Activated gamma-delta T cell treated with Interleukin-2 at 50 U/mL for 16 hours (primary cell): ENCODE measurements at regions not wholly inside any gene's neighbourhood (a gene's known extent, or its start where the extent isn't known, plus 50 kb on each side); places are given as distances from the start of the nearest gene placed in this dataset.

Experiments used
- DNase-seq: peaks from one replicate; pipeline ENCODE4 v3.0.0-alpha.2; 2020

DNA sequence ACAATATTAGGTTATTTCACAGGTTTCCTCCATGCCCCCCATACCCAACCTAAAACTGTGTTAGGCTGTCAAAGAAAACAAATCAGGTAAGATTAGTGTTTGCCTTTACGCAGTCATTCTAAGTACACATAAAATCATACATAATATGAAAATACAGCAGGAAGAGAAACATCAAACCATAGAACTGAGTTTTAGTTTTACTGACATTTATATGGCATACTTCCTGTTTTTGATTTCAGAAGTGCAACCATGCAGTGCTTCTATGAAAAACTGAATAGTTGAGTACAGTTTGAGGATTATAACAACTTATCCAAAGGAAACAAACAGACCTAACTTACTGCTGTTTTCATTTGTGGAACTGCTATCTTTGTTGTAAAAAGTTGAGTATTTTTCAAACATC, 91.3 kb downstream of the KCNRG start:
- no peak for DNase-seq

DNA sequence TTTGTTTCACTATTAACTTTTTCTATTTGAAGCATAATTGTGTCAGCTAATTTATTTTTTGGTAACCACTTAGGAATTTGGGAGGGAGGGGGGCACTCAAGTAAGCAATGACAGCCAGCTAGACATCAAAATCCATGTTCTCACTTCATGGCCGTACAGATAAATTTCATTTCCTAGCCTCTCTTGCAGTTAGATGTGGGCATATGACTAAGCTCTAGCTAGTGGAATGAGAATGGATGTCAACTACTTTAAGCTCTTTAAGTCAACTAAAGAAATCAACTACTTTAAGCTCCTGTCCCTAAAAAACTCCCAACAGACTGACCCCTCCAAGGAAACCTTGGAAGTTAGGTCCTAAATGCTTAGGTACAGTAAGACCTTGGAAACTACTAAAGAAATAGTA, 92.0 kb downstream of the KCNRG start:
- DNase-seq, result no peak

DNA sequence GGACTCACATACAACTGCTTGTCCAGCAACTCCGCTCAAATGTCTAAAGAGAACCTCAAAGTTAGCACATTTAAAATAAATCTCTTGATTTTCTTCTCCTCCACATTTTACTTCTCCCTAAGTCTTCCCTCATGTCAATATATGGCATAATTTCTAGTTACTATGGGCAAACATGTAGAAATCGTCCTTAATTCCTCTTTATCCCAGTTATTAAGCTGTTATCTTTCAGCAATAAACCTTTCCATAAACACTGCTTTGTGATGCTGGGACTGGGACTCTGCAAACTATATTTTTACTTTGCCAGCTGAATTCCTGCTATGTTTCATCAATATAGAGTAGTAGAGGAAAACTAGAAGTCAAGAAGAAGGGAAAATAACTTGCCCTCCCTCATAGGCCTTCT, 99.7 kb downstream of the KCNRG start:
- DNase-seq, result no peak

DNA sequence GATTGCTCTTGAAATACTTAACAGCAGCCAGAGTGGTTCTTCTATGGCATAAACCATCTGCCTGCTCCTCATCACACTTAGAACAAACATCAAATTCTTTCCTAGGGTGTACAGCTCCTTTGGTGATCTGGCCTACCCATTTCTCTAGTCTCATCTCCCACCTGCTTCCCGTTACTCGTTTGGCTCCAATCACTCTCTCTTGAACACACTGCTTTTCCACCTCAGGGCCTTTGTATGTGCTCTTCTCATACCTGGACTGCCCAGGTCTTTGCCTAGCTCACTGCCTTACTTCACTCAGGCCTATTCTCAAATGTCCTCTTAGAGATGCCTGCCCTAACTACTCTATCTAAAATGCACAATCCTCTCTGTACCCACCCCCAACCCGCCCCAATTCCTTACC, 100.5 kb downstream of the KCNRG start:
- DNase-seq, result no peak

DNA sequence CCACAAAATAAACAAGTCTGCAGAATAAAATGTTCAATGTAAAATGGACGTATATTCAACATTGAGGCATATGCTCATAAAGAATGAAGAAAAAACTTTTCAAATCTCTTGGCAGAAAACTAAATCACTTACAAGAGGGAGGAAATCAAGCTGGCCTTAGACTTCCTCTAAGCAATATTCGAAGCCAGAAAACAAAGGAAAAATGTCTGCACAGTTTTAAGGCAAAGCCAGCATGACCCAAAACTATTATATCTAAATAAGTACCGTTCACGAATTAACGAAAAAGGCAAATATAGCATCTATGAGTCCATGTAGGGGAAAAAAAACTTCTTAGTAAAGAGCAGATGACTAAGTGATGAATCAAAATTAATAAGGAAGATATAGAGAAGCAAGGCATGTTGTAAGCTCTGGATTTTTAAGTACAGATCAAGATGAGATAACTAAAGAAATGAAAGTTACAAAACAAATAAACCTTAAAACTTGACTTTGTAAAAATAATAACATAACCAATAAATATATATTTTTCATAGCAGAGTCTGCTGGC, 101.3 kb downstream of the KCNRG start:
- no peak for DNase-seq

DNA sequence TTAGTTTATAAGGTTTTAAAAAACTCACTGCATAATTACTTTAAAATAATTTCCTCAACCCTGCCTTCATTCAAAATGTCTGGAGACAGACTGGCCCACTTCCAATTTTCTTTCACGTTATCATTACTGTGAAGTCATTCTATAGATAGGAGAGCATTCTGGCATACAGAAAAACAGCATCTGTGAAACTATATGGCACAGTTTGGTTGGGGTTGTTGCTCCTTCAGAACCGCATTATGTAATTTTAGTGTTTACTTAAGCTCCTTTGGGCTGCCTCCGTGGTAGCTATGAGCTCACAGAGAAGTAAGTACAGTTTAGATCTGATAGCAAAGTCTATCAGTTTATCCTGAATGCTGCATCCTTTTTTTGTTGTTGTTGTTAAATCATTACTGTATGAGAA, 104.3 kb downstream of the KCNRG start:
- no peak for DNase-seq

DNA sequence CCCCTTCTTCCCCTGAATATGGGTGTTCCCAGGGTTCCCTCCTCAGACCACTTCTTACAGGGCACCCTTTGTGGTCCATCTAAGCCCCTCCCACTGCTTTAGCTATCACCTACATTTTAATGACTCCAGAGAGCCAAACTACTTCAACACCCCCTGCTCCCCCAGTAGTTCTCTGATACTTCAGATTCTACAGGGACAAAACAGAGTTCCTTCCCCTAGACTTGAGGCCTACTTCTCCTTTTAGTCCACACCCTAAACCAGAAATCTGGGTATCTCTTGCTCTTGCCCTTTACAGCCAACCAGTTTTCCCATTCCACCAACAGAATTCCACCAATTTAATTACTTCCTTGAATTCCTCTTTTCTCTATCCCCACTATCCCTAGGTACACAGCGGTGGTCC, 107.2 kb downstream of the KCNRG start:
- DNase-seq, result no peak

DNA sequence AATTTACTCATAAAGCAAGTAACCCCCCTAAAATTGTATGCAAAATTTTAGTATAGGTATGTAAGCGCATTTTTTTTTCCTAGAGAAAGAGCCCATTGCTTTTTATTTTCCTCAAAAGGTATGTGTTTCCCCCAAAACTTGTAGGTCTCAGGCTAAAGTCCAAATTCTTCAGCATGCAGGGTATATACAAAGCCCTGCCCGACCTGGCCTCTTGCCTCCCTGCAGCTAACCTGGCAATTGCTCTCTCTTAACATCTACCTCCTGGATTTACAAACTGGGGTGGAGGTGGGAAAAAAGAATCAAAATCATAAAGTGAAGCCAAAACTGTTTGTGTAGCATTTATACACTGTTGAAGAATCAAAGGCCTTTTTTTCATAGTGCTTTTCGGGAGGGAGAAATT, 107.8 kb downstream of the KCNRG start:
- no peak for DNase-seq

DNA sequence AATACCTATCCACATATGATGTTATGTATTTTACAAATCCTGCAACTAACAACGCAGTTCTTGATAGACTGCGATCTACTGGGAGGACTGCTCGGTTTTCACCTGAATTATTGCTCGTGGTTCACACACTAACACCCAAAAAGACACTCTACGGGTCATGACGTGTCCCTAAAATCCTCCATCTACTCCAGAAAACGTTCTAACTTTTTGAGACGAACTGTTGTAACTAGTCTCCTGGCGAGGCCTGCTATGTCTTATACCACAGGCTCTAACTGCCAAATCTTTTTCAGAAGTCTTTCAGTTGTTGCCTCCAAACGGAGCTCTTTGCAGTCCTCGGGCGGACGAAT, 108.2 kb downstream of the KCNRG start:
- DNase-seq, result no peak

DNA sequence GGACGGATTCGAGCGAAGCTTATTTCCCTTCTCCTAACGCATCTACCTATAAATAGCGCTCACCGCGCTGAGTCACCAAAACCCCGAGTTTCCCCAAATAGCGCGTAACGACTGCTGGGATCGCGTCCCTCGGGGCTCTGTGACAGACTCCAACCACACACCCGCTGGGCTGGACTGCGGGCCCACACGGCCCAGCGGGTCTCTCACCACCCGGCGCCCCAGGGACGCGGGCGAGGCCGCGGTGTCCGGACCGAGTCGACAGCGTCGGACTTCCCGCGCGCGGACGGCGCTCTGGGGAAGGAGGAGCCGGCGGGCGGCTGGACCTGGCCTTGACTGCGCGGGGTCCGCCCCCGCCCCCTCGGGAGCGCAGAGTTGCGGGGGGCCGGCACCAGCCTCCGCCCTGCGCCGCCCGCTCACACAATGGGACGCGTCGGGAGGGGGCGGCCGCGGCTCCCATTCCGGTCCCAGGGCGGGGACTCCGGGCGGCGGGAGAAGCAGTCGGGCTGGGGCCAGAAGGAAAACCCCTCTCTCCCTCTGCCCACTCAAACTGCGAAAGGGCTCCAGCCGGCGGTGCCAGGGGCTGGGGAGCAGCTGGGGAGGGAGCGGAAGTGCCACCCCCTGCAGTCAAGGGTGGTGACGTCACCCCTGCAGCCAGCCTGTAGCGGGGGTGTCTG, 108.8 kb downstream of the KCNRG start:
- DNase-seq, result peak; percentile 58

DNA sequence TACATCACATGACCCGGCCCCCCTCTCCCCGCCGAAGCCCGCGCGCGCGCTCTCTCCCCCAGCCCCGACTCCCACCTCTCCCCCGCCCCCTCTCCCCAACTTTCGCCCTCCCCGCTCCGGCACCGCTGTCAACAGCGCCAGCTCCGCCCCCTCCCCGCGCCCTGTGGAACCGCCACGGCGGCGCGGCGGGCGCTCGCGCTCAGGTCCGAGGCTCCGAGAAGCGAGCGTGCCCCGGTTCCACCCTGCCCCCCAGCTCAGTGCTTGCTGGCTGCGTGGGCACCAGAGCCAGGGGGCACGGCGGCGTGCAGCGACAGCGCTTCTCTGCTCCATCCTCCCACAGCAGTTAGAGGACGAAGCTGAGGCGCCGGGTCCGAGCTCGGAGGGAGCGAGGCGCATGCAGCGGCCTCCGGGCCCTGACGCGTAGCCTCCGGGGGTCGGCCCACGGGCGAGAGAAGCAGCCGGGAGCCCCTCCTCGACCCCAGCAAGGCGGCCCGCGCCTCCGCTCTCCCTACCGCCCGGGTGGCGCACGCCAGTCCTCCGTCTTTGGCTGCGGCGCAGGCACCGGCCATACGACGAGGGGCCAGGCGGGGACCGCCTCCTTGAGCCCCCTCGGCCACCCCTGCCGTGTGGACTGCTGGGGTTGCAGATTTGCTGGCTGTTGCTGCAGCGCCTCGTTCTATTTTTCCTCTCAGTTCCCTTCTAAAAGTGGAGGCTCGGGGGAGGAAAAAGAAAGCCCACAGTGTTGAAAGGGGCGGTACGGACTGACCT, 109.5 kb downstream of the KCNRG start:
- peak; percentile 94 for DNase-seq

DNA sequence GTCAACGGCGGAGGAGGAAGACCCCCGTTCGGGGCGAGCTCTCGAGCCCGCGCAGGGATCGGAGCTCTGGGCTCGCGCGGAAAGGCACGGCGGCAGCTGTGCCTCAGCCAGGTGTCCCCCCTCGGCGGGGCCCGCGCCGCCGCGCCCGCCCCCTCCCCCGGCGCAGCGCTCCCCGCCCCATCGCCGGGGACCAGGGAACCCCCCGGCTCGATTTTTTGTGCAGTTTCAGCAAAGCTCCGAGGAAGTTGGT, 110.0 kb downstream of the KCNRG start:
- no peak for DNase-seq

DNA sequence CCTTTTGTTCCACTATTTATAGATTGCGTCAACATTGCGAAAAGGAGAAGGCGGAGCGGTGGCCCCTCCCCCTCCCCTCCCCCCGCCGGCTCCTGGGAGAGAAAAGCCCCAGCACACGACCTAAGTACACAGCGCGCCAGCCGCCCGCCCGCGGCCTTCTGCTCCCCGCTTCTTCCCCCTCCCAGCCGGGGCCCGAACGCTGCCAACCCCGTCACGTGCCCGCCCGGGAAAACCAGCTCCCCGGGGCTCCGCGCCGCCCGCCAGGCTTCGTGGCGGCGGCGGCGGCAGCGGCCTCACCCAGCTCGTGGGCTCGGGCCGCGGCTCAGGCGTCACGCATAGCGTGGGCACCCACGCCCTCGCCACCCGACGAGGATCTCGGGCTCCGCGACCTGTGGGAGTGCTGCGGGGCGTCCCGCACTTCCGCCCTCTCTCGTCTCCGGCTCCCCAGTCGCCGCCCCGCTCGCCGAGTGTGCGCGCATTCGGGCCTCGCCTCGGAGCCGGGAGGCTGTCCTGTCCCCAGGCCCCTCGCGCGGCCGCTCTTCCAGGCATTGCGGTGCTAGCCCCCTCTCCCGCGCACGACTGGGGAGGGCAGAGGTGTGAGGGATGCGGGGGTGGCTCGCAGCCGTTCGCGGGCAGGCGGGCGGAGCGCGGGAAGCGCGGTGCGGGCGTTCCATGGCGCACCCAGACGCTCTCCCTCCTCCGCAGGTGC, 110.5 kb downstream of the KCNRG start:
- peak; percentile 80 for DNase-seq

DNA sequence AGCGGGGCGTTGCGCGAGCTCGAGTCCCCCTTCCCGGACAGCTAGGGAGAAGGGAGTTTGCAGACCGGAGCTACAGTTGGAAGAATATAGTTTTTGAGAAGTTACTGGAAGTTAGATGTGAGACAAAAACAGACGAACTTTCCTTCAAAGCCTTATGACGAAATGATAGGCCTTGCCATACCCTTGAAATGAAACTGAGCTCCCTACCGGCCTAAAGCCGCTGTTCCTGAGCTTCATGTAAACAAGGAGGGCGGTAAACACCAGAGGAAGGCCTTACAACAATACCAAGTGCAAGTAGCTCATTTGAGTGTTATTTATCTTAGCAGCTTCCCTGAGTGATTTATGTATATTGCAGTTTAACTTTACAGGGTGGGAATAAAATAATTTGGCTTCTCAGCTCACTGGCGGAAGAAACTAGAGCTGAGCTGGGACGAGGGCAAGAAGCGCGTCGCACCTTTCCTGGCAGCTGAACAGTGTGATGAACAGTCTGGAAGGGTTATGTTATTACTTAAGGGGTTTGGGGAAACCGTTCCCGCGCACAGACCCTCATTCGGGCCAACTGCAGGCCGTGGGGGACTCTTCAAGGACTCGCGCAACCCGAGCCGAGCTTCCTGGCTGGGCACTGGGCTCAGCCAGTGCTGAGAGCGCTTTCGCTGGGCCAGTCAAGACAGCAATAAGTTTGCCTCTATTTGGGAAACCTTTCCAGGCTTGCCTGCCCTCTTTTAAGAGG, 111.2 kb downstream of the KCNRG start:
- no peak for DNase-seq

DNA sequence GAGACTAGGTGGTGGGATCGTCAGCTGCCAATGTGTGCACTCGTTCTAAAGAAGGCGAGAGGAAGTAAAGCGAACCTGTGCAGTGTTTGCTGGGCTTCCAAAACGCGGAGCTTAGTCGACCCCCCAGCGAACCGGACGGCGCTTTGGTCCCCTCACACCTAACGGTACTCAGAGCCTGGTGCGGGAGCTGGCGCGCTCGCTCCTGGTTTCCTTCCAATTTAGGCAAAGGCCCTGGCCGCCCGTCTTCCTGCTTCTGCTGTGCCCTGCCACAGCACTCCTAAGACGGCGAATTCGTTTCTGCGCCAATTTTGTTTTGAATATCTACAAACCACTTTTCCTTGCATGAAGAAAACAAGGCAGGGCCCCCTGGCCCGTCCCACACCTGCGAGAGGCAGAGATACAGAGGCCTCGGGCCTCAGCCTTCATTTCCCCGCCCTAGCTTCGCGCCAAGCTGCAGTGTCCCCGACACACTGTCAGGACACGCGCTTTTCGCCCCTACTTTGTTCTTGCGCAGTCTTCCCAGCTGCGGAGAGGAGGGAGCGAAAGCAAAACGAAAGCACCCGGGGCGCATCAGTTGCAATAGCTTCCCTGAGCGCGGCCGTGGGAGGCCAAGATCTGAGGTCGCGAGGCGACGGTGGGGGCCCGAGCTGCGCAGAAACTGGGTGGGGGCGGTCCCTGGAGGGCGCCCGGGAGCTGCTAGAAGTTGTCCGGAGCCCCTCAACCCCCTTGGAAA, 111.9 kb downstream of the KCNRG start:
- DNase-seq, result peak; percentile 39

DNA sequence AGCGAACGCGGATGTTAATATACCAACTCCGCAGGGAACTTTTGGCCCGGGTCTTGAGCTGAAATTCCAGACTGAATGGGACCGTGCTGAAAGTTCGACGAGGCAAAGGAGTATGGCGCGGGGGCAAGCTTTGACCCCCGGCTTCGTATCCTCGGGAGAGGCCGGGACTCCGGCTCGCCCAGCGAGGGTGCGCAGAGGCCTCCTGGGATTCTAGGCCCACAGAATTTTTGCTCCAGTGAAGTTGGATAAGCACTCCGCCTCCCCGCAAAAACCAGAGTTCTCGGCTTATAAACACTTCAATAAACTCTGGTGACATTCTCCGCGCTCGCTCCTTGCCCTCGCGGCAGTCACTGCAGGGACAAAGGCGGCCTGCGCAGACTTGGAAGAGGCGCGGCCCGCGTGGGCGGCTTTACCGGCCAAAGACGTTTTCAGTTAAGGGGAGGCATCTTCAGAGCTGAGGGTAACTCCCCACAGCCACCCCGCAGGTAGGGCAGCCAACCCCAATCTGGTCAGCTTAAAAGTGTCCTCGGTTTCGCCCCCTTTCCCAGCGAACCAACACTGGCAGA, 112.6 kb downstream of the KCNRG start:
- no peak for DNase-seq

DNA sequence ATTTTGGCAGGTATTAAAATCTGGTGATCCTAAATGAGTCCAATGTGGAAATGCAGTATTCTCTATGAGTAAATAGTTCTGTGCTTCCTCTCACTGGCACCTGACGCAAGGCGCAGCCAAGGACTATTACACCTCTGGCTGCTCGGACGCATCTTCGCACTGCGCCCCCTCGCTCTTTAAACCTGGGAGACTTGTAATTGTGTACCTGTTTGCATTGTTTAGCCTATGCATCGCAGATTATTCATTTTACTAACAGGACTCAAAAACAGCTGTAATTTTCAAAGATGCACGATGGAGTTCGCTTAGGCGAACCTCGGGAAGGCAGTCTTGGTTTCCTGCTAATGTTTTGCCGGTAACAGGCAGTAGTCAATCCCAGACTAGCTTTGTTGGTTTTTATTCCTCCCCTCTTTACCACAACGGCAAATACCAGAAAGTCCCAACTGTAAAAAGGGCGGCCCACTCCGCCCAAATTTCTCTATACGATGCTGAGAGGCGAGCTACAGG, 113.2 kb downstream of the KCNRG start:
- DNase-seq, result no peak

DNA sequence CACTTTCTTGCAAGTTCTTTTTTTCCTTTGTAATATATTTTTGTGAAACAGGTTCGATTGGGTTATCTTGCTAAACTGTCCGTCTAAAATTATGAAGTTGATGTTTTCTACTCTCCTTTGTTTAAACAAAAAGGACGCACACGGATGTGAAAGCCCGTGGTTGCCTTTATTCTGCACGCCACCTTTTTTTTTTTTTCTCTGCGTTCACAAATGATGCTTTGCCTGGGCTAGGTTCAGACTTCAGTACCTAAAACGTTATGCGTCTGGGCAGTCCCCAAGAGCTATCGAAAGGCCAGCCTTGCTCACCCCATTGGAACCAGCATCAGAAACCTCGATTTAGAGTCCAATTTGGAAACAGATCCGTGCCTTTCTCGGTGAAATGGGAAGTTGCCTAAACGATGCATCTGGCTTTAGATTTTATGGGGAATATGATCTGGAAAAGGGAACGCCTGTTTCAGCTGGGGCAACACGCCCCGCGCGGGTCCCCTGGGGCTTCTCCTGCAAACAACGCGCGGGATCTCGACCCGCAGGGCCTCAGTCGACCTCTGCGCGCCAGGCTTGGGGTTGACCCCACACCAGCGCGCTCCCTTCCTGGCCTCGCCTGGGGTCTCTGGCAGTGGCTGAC, 113.9 kb downstream of the KCNRG start:
- no peak for DNase-seq

DNA sequence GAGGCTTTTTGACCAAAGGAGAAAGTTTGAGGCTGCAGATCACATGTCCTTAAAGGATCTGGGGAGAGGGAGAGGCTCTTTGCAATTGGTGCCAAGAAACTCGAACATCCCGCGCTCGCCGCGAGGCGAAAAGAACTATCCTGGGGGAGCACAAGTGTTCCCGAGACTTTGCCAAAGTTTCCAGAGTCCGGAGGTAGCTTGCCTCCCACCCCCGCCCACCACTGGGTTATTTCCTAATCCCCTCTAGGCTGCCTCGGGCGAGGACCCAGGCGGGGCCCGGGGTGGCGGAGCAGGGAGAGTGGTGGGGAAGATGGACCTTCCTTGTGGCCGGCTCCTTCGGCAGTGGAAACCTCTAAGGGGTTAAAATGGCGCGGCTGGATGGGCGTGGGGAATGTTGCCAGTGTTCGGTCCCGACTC, 114.5 kb downstream of the KCNRG start:
- no peak for DNase-seq

DNA sequence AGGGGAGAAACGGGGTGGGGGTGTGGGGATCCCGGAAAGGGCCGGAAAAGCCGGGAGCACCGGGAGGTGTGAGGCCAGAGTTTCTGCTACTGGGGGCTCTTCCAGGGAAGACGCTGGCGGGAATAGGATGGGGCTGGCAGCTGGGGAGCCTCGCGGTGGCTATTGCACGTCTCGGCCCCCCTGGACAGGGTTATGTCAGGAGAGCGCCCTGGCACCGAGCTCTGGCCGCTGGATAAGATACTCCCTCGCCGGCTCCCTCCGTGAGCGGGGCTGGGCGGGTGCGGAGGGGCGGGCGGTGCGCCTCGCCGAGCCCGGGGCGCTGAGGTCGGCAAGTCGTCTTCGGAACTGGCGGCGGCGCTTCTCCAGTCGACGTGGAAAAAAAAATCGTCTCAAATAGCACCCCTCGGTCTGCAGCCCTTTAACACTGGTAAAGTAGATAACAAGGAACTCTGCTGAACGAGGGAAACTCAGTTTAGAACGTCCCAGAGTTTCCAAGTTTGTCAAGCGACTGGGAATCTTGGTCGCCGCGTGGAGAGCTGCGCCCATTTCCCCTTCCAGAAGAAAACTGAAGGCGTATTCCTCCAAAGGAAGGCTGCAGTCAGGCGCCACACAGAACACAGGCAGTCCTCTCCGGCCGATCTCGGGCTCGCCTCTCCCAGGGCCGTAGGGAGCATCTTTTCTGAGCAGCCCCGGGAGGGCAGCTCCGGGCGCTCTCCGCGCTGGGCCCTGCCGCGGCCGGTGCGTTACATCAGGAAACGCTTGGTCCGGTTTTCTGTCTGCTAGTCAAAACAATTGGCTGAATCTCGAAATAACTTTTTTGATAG, 115.1 kb downstream of the KCNRG start:
- DNase-seq, result no peak
